H9 (cell line): ENCODE measurements at regions not wholly inside any gene's neighbourhood (a gene's known extent, or its start where the extent isn't known, plus 50 kb on each side); places are given as distances from the start of the nearest gene placed in this dataset.

Experiments
- DNase-seq: peaks from one replicate; pipeline ENCODE4 v3.0.0-alpha.2; 2017
- H2AFZ ChIP-seq: one replicate; pipeline ENCODE4 v1.6.1; 2013; ENCODE audit warnings: mild to moderate bottlenecking, low read length, control low read depth, moderate library complexity
- H2AK5ac ChIP-seq: 2 replicates; pipeline ENCODE4 v1.6.1; 2013; ENCODE audit warnings: low read length, control low read depth, mixed read lengths; ENCODE audit not compliant: insufficient read length
- H2BK120ac ChIP-seq: one replicate; pipeline ENCODE4 v1.6.1; 2013; ENCODE audit warnings: low read depth, mild to moderate bottlenecking, low read length, control low read depth, inconsistent platforms; ENCODE audit not compliant: poor library complexity, severe bottlenecking
- H2BK12ac ChIP-seq: 2 replicates; pipeline ENCODE4 v1.6.1; 2013; ENCODE audit warnings: low read length, control low read depth, mixed read lengths, low read depth; ENCODE audit not compliant: insufficient read length
- H2BK15ac ChIP-seq: 2 replicates; pipeline ENCODE4 v1.6.1; 2013; ENCODE audit warnings: low read depth, low read length, control low read depth
- H2BK20ac ChIP-seq: one replicate; pipeline ENCODE4 v1.6.1; 2013; ENCODE audit warnings: low read depth, mild to moderate bottlenecking, low read length, control low read depth, inconsistent platforms; ENCODE audit not compliant: poor library complexity, severe bottlenecking
- H2BK5ac ChIP-seq: 2 replicates; pipeline ENCODE4 v1.6.1; 2013; ENCODE audit warnings: low read length, control low read depth, mixed read lengths; ENCODE audit not compliant: insufficient read length
- H3K14ac ChIP-seq: 2 replicates; pipeline ENCODE4 v1.6.1; 2013; ENCODE audit warnings: low read length, control low read depth; ENCODE audit not compliant: insufficient read depth
- H3K18ac ChIP-seq: 2 replicates; pipeline ENCODE4 v1.6.1; 2013; ENCODE audit warnings: low read depth, mild to moderate bottlenecking, mixed read lengths, low read length, control low read depth; ENCODE audit not compliant: insufficient read length
- H3K23ac ChIP-seq: 2 replicates; pipeline ENCODE4 v1.6.1; 2013; ENCODE audit warnings: low read length, control low read depth, mixed read lengths, low read depth; ENCODE audit not compliant: insufficient read length
- H3K23me2 ChIP-seq: 2 replicates; pipeline ENCODE4 v1.6.1; 2013; ENCODE audit warnings: low read depth, mild to moderate bottlenecking, mixed read lengths, low read length, control low read depth; ENCODE audit not compliant: insufficient read length, poor library complexity, severe bottlenecking
- H3K27ac ChIP-seq: 2 replicates; pipeline ENCODE4 v1.5.1; 2013; ENCODE audit warnings: low read length, control low read depth, mixed read lengths, low read depth; ENCODE audit not compliant: insufficient read length
- H3K27me3 ChIP-seq: 2 replicates; pipeline ENCODE4 v1.6.1; 2013; ENCODE audit warnings: low read length, control low read depth, inconsistent platforms; ENCODE audit not compliant: insufficient read depth
- H3K4ac ChIP-seq: 2 replicates; pipeline ENCODE4 v1.6.1; 2013; ENCODE audit warnings: low read depth, mild to moderate bottlenecking, control low read depth, inconsistent platforms, low read length, moderate library complexity
- H3K4me1 ChIP-seq: 2 replicates; pipeline ENCODE4 v1.6.1; 2013; ENCODE audit warnings: low read length, control low read depth, inconsistent platforms; ENCODE audit not compliant: insufficient read depth
- H3K4me2 ChIP-seq: 2 replicates; pipeline ENCODE4 v1.6.1; 2013; ENCODE audit warnings: low read length, control low read depth, mixed read lengths; ENCODE audit not compliant: insufficient read length, insufficient read depth
- H3K56ac ChIP-seq: 2 replicates; pipeline ENCODE4 v1.6.1; 2013; ENCODE audit warnings: low read depth, mild to moderate bottlenecking, mixed read lengths, low read length, control low read depth; ENCODE audit not compliant: insufficient read length
- H3K79me1 ChIP-seq: 2 replicates; pipeline ENCODE4 v1.6.1; 2013; ENCODE audit warnings: low read depth, mild to moderate bottlenecking, moderate library complexity, low read length, control low read depth, inconsistent platforms; ENCODE audit not compliant: insufficient read depth, poor library complexity, severe bottlenecking
- H3K79me2 ChIP-seq: 2 replicates; pipeline ENCODE4 v1.6.1; 2013; ENCODE audit warnings: low read length, control low read depth, inconsistent platforms; ENCODE audit not compliant: insufficient read depth
- H3K9ac ChIP-seq: 2 replicates; pipeline ENCODE4 v1.6.1; 2013; ENCODE audit warnings: low read length, control low read depth, mixed read lengths; ENCODE audit not compliant: insufficient read length; ENCODE audit errors: extremely low read depth
- H3K9me3 ChIP-seq: one replicate; pipeline ENCODE4 v1.6.1; 2013; ENCODE audit warnings: low read depth, low read length, inconsistent platforms; ENCODE audit not compliant: control insufficient read depth
- H3T11ph ChIP-seq: one replicate; pipeline ENCODE4 v1.6.1; 2013; ENCODE audit warnings: mild to moderate bottlenecking, low read length, control low read depth, inconsistent platforms
- H4K20me1 ChIP-seq: one replicate; pipeline ENCODE4 v1.6.1; 2013; ENCODE audit not compliant: control insufficient read depth, insufficient read length, insufficient read depth
- H4K5ac ChIP-seq: 2 replicates; pipeline ENCODE4 v1.6.1; 2013; ENCODE audit warnings: low read depth, mild to moderate bottlenecking, mixed read lengths, low read length, control low read depth; ENCODE audit not compliant: insufficient read length
- H4K8ac ChIP-seq: replicated peaks from 2 replicates; pipeline ENCODE4 v1.6.1; 2013; ENCODE audit warnings: low read length, control low read depth, mixed read lengths, low read depth; ENCODE audit not compliant: insufficient read length
- H4K91ac ChIP-seq: 2 replicates; pipeline ENCODE4 v1.6.1; 2013; ENCODE audit warnings: low read depth, mild to moderate bottlenecking, moderate library complexity, mixed read lengths, low read length, control low read depth; ENCODE audit not compliant: insufficient read length
- H3K27ac Mint-ChIP-seq, 3 experiments: 2 replicates in 2 of 3; 3 replicates in 1 of 3; pipeline ENCODE4 v1.8.0; 2020 to 2021; ENCODE audit warnings: mixed read lengths in 3 of 3, mild to moderate bottlenecking in 1 of 3, moderate library complexity in 1 of 3
- H3K27me3 Mint-ChIP-seq: 2 replicates; pipeline ENCODE4 v1.8.0; 2021; ENCODE audit warnings: low read depth, mild to moderate bottlenecking, moderate library complexity, mixed read lengths
- H3K36me3 Mint-ChIP-seq, 3 experiments: 2 replicates in 2 of 3; 3 replicates in 1 of 3; pipeline ENCODE4 v1.8.0; 2020 to 2021; ENCODE audit warnings: low read depth in 3 of 3, mixed read lengths in 3 of 3; ENCODE audit not compliant: insufficient read depth in 1 of 3
- H3K4me1 Mint-ChIP-seq, 2 experiments: 2 replicates each; pipeline ENCODE4 v1.8.0; 2020; ENCODE audit warnings: mixed read lengths in 2 of 2
- H3K4me3 Mint-ChIP-seq, 2 experiments: 2 replicates in 1 of 2; 3 replicates in 1 of 2; pipeline ENCODE4 v1.8.0; 2020 to 2021; ENCODE audit warnings: mild to moderate bottlenecking in 2 of 2, mixed read lengths in 2 of 2, moderate library complexity in 1 of 2
- H3K9me3 Mint-ChIP-seq, 2 experiments: 2 replicates in 1 of 2; 3 replicates in 1 of 2; pipeline ENCODE4 v1.8.0; 2020; ENCODE audit warnings: mild to moderate bottlenecking in 2 of 2, mixed read lengths in 2 of 2, moderate library complexity in 1 of 2
- CTCF ChIP-seq: fragments of 200-600 bp; sonication (generic); conservative IDR thresholded peaks from 3 replicates; pipeline ENCODE4 v1.8.0; 2021; ENCODE audit warnings: antibody characterized with exemption, mild to moderate bottlenecking
- WGBS: extraction: QIAGEN DNeasy Blood & Tissue Kit; methylation state at CpG from one replicate; pipeline ENCODE4 v1.1.7; 2013; ENCODE audit warnings: missing lambda C conversion rate, low lambda C conversion rate, mixed read lengths; ENCODE audit not compliant: insufficient read length; ENCODE audit errors: extremely low coverage; 5-methylcytosine and 5-hydroxymethylcytosine counted together

DNA sequence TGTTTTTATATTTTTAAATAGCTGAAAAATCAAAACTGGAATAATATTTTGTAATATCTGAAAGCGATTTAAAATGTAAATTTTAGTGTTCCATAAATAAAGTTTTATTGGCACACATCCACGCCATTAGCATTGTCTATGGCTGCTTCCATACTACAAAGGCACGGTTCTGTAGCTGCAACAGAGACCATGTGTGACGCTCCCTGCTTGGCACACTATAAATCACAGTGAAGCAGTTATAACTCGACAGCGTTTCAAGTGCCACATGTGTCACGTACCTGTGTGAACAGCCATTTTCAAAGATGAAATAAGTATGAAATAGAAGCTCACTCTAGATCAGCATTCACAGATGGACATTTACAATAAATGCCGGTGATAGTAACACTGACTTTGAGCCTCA, 810.1 kb upstream of the WWC1 start:
- Histone ChIP-seq H4K8ac (no peak overlapping the region), H3K4ac (no peak overlapping the region), H3K23ac (no peak overlapping the region), H3K4me1 (no peaks in the 10 kb centered on the region), H3K27ac (no peak overlapping the region), H3K27me3 (no peaks in the 10 kb centered on the region), H2BK15ac (no peak overlapping the region), H2BK12ac (no peak overlapping the region), H4K20me1 (no peaks in the 10 kb centered on the region), H3K23me2 (no peaks in the 10 kb centered on the region), H3K9ac (no peak overlapping the region), H3K14ac (no peak overlapping the region), H2AFZ (no peak overlapping the region), H3K18ac (no peak overlapping the region), H3K79me1 (no peaks in the 10 kb centered on the region), H4K91ac (no peak overlapping the region), H2BK5ac (no peak overlapping the region), H3T11ph (no peak overlapping the region), H4K5ac (no peak overlapping the region), H2BK20ac (no peak overlapping the region), H3K56ac (no peak overlapping the region), H2BK120ac (no peak overlapping the region), H3K9me3 (no peaks in the 10 kb centered on the region), H3K4me2 (no peak overlapping the region), H2AK5ac (no peak overlapping the region), H3K79me2 (no peaks in the 10 kb centered on the region)
- Mint-ChIP-seq H3K36me3 (no peaks in the 10 kb centered on the region), H3K9me3 (no peaks in the 10 kb centered on the region), H3K27ac (no peak overlapping the region), H3K4me3 (no peak overlapping the region), H3K27me3 (no peaks in the 10 kb centered on the region), H3K4me1 (peaks cover 0 to 4% of the 10 kb centered on the region in 2 experiments; a peak in 1 of 4 replicates)
- no peak for TF ChIP-seq CTCF
- no peak for DNase-seq
- no CpG with 5 or more reads among the region's 8 CpGs for WGBS
